ENCODE measurements at regions not wholly inside any gene's neighbourhood (a gene's known extent, or its start where the extent isn't known, plus 50 kb on each side); places are given as distances from the start of the nearest gene placed in this dataset.

GRCh38 chr2:147173189-147173581 lies 671.6 kb upstream of the ACVR2A start:
- Histone ChIP-seq H3K4me3 (ENCODE audit: low read depth in 1 of 2, low read length in 2 of 2) (no peak overlapping the region), H3K27me3 (ENCODE audit: low read depth, low read length) (no peaks in the 10 kb centered on the region), H3K9me3 (ENCODE audit: control insufficient read depth in 1 of 2, low read length in 2 of 2) (no peaks in the 10 kb centered on the region), H3K4me1 (ENCODE audit: control insufficient read depth in 1 of 2, insufficient read depth in 2 of 2, low read length in 2 of 2) (no peaks in the 10 kb centered on the region), H3K36me3 (ENCODE audit: control insufficient read depth in 1 of 2, insufficient read depth in 2 of 2, low read length in 2 of 2) (no peaks in the 10 kb centered on the region), H3K27ac (ENCODE audit: low read length) (no peak overlapping the region)

GRCh38 chr2:147172493-147173188 lies 672.2 kb upstream of the ACVR2A start:
- no peaks in the 10 kb centered on the region for H3K9me3 ChIP-seq (ENCODE audit: control insufficient read depth in 1 of 2, low read length in 2 of 2)
- no peaks in the 10 kb centered on the region for H3K36me3 ChIP-seq (ENCODE audit: control insufficient read depth in 1 of 2, insufficient read depth in 2 of 2, low read length in 2 of 2)
- H3K4me1 ChIP-seq (ENCODE audit: control insufficient read depth in 1 of 2, insufficient read depth in 2 of 2, low read length in 2 of 2): no peaks in the 10 kb centered on the region
- no peak overlapping the region for H3K4me3 ChIP-seq (ENCODE audit: low read depth in 1 of 2, low read length in 2 of 2)
- H3K27me3 ChIP-seq (ENCODE audit: low read depth, low read length): no peaks in the 10 kb centered on the region
- H3K27ac ChIP-seq (ENCODE audit: low read length): no peak overlapping the region

GRCh38 chr2:147171941-147172340 lies 672.9 kb upstream of the ACVR2A start:
- H3K4me3 ChIP-seq (ENCODE audit: low read depth in 1 of 2, low read length in 2 of 2): no peak overlapping the region
- no peaks in the 10 kb centered on the region for H3K36me3 ChIP-seq (ENCODE audit: control insufficient read depth in 1 of 2, insufficient read depth in 2 of 2, low read length in 2 of 2)

GRCh38 chr2:147170932-147171331 lies 673.9 kb upstream of the ACVR2A start:
- Histone ChIP-seq H3K27me3 (ENCODE audit: low read depth, low read length) (no peaks in the 10 kb centered on the region), H3K36me3 (ENCODE audit: control insufficient read depth in 1 of 2, insufficient read depth in 2 of 2, low read length in 2 of 2) (no peaks in the 10 kb centered on the region), H3K4me1 (ENCODE audit: control insufficient read depth in 1 of 2, insufficient read depth in 2 of 2, low read length in 2 of 2) (no peaks in the 10 kb centered on the region), H3K9me3 (ENCODE audit: control insufficient read depth in 1 of 2, low read length in 2 of 2) (no peaks in the 10 kb centered on the region), H3K4me3 (ENCODE audit: low read depth in 1 of 2, low read length in 2 of 2) (no peak overlapping the region), H3K27ac (ENCODE audit: low read length) (no peak overlapping the region)

More at GRCh38 chr2:147171941-147172340, 672.9 kb upstream of the ACVR2A start:
- no peaks in the 10 kb centered on the region for H3K9me3 ChIP-seq (ENCODE audit: control insufficient read depth in 1 of 2, low read length in 2 of 2)
- no peak overlapping the region for H3K27ac ChIP-seq (ENCODE audit: low read length)
- no peaks in the 10 kb centered on the region for H3K27me3 ChIP-seq (ENCODE audit: low read depth, low read length)
- no peaks in the 10 kb centered on the region for H3K4me1 ChIP-seq (ENCODE audit: control insufficient read depth in 1 of 2, insufficient read depth in 2 of 2, low read length in 2 of 2)

- Histone ChIP-seq H3K27ac (ENCODE audit: low read length) (no peak overlapping the region), H3K4me3 (ENCODE audit: low read depth in 1 of 2, low read length in 2 of 2) (no peak overlapping the region), H3K4me1 (ENCODE audit: control insufficient read depth in 1 of 2, insufficient read depth in 2 of 2, low read length in 2 of 2) (no peaks in the 10 kb centered on the region), H3K36me3 (ENCODE audit: control insufficient read depth in 1 of 2, insufficient read depth in 2 of 2, low read length in 2 of 2) (no peaks in the 10 kb centered on the region), H3K9me3 (ENCODE audit: control insufficient read depth in 1 of 2, low read length in 2 of 2) (no peaks in the 10 kb centered on the region), H3K27me3 (ENCODE audit: low read depth, low read length) (no peaks in the 10 kb centered on the region)
These were observed 679.0 kb upstream of the ACVR2A start for GRCh38 chr2:147165697-147166382.

- H3K9me3 ChIP-seq (ENCODE audit: control insufficient read depth in 1 of 2, low read length in 2 of 2): no peaks in the 10 kb centered on the region
These were observed 680.3 kb upstream of the ACVR2A start for GRCh38 chr2:147164563-147164962.

GRCh38 chr2:147161746-147162145 lies 683.1 kb upstream of the ACVR2A start:
- H3K27ac ChIP-seq (ENCODE audit: low read length): no peak overlapping the region
- no peaks in the 10 kb centered on the region for H3K9me3 ChIP-seq (ENCODE audit: control insufficient read depth in 1 of 2, low read length in 2 of 2)
- H3K27me3 ChIP-seq (ENCODE audit: low read depth, low read length): no peaks in the 10 kb centered on the region
- no peaks in the 10 kb centered on the region for H3K36me3 ChIP-seq (ENCODE audit: control insufficient read depth in 1 of 2, insufficient read depth in 2 of 2, low read length in 2 of 2)
- no peaks in the 10 kb centered on the region for H3K4me1 ChIP-seq (ENCODE audit: control insufficient read depth in 1 of 2, insufficient read depth in 2 of 2, low read length in 2 of 2)
- H3K4me3 ChIP-seq (ENCODE audit: low read depth in 1 of 2, low read length in 2 of 2): no peak overlapping the region

More at GRCh38 chr2:147164563-147164962, 680.3 kb upstream of the ACVR2A start:
- no peak overlapping the region for H3K27ac ChIP-seq (ENCODE audit: low read length)
- H3K36me3 ChIP-seq (ENCODE audit: control insufficient read depth in 1 of 2, insufficient read depth in 2 of 2, low read length in 2 of 2): no peaks in the 10 kb centered on the region
- no peak overlapping the region for H3K4me3 ChIP-seq (ENCODE audit: low read depth in 1 of 2, low read length in 2 of 2)
- no peaks in the 10 kb centered on the region for H3K4me1 ChIP-seq (ENCODE audit: control insufficient read depth in 1 of 2, insufficient read depth in 2 of 2, low read length in 2 of 2)
- no peaks in the 10 kb centered on the region for H3K27me3 ChIP-seq (ENCODE audit: low read depth, low read length)

GRCh38 chr2:147156970-147157369 lies 687.9 kb upstream of the ACVR2A start:
- H3K4me1 ChIP-seq (ENCODE audit: control insufficient read depth in 1 of 2, insufficient read depth in 2 of 2, low read length in 2 of 2): no peaks in the 10 kb centered on the region
- H3K36me3 ChIP-seq (ENCODE audit: control insufficient read depth in 1 of 2, insufficient read depth in 2 of 2, low read length in 2 of 2): no peaks in the 10 kb centered on the region
- no peak overlapping the region for H3K27ac ChIP-seq (ENCODE audit: low read length)
- H3K27me3 ChIP-seq (ENCODE audit: low read depth, low read length): no peaks in the 10 kb centered on the region
- H3K9me3 ChIP-seq (ENCODE audit: control insufficient read depth in 1 of 2, low read length in 2 of 2): no peaks in the 10 kb centered on the region
- H3K4me3 ChIP-seq (ENCODE audit: low read depth in 1 of 2, low read length in 2 of 2): no peak overlapping the region

- Histone ChIP-seq H3K9me3 (ENCODE audit: control insufficient read depth in 1 of 2, low read length in 2 of 2) (peaks cover 0 to 6% of the 10 kb centered on the region in 2 donors), H3K27ac (ENCODE audit: low read length) (no peak overlapping the region), H3K27me3 (ENCODE audit: low read depth, low read length) (no peaks in the 10 kb centered on the region), H3K4me3 (ENCODE audit: low read depth in 1 of 2, low read length in 2 of 2) (no peak overlapping the region), H3K4me1 (ENCODE audit: control insufficient read depth in 1 of 2, insufficient read depth in 2 of 2, low read length in 2 of 2) (no peaks in the 10 kb centered on the region), H3K36me3 (ENCODE audit: control insufficient read depth in 1 of 2, insufficient read depth in 2 of 2, low read length in 2 of 2) (no peaks in the 10 kb centered on the region)
These were observed 694.6 kb upstream of the ACVR2A start for GRCh38 chr2:147150241-147150635.

GRCh38 chr2:147149575-147150240 lies 695.1 kb upstream of the ACVR2A start:
- Histone ChIP-seq H3K9me3 (ENCODE audit: control insufficient read depth in 1 of 2, low read length in 2 of 2) (peaks cover 0 to 6% of the 10 kb centered on the region in 2 donors), H3K4me1 (ENCODE audit: control insufficient read depth in 1 of 2, insufficient read depth in 2 of 2, low read length in 2 of 2) (no peaks in the 10 kb centered on the region), H3K27me3 (ENCODE audit: low read depth, low read length) (no peaks in the 10 kb centered on the region), H3K36me3 (ENCODE audit: control insufficient read depth in 1 of 2, insufficient read depth in 2 of 2, low read length in 2 of 2) (no peaks in the 10 kb centered on the region), H3K27ac (ENCODE audit: low read length) (no peak overlapping the region), H3K4me3 (ENCODE audit: low read depth in 1 of 2, low read length in 2 of 2) (no peak overlapping the region)

GRCh38 chr2:147147802-147148201 lies 697.0 kb upstream of the ACVR2A start:
- Histone ChIP-seq H3K36me3 (ENCODE audit: control insufficient read depth in 1 of 2, insufficient read depth in 2 of 2, low read length in 2 of 2) (no peaks in the 10 kb centered on the region), H3K9me3 (ENCODE audit: control insufficient read depth in 1 of 2, low read length in 2 of 2) (peaks cover 0 to 6% of the 10 kb centered on the region in 2 donors), H3K27me3 (ENCODE audit: low read depth, low read length) (no peaks in the 10 kb centered on the region), H3K4me1 (ENCODE audit: control insufficient read depth in 1 of 2, insufficient read depth in 2 of 2, low read length in 2 of 2) (no peaks in the 10 kb centered on the region), H3K27ac (ENCODE audit: low read length) (no peak overlapping the region), H3K4me3 (ENCODE audit: low read depth in 1 of 2, low read length in 2 of 2) (no peak overlapping the region)

All from muscle layer of duodenum (tissue), 2 donors.